Esophagus squamous epithelium (tissue), 4 donors: ENCODE measurements at regions not wholly inside any gene's neighbourhood (a gene's known extent, or its start where the extent isn't known, plus 50 kb on each side); places are given as distances from the start of the nearest gene placed in this dataset.

Source experiments
- CTCF ChIP-seq, 6 experiments: fragments of 450-650 bp in 4 of 6; fragments of 200-600 bp in 2 of 6; sonication (generic) in 2 of 6; IDR thresholded peaks; one replicate each; pipeline ENCODE4 v1.5.1; 2016 to 2019; ENCODE audit warnings: antibody characterized with exemption in 6 of 6, mild to moderate bottlenecking in 4 of 6, moderate library complexity in 4 of 6
- POLR2A ChIP-seq, 4 donors: fragments of 450-650 bp; IDR thresholded peaks; one replicate each; pipeline ENCODE4 v1.6.1; 2017; ENCODE audit warnings: antibody characterized with exemption in 4 of 4, mild to moderate bottlenecking in 4 of 4, moderate library complexity in 3 of 4

GRCh38 chr6:33949111-33949510 is 145.3 kb upstream of the MLN start:
- TF ChIP-seq CTCF (IDR thresholded peaks at IDR 0.05) (no peak), POLR2A (IDR thresholded peaks at IDR 0.05) (no peak)
